HFFc6 (cell line): ENCODE measurements at regions not wholly inside any gene's neighbourhood (a gene's known extent, or its start where the extent isn't known, plus 50 kb on each side); places are given as distances from the start of the nearest gene placed in this dataset.

Experiments
- DNase-seq: peaks from one replicate; pipeline ENCODE4 v3.0.0-alpha.2; 2018
- H3K27ac Mint-ChIP-seq: 2 replicates; pipeline ENCODE4 v1.8.0; 2020; ENCODE audit warnings: mild to moderate bottlenecking, mixed read lengths
- H3K27me3 Mint-ChIP-seq: 2 replicates; pipeline ENCODE4 v1.8.0; 2021; ENCODE audit warnings: mild to moderate bottlenecking, moderate library complexity, mixed read lengths; ENCODE audit not compliant: insufficient read depth
- H3K36me3 Mint-ChIP-seq: 2 replicates; pipeline ENCODE4 v1.8.0; 2021; ENCODE audit warnings: low read depth, mixed read lengths
- H3K4me1 Mint-ChIP-seq: 2 replicates; pipeline ENCODE4 v1.8.0; 2020; ENCODE audit warnings: low read depth, mixed read lengths
- H3K4me3 Mint-ChIP-seq: 2 replicates; pipeline ENCODE4 v1.8.0; 2020; ENCODE audit warnings: mild to moderate bottlenecking, moderate library complexity, mixed read lengths
- H3K9me3 Mint-ChIP-seq: 2 replicates; pipeline ENCODE4 v1.8.0; 2020; ENCODE audit warnings: mild to moderate bottlenecking, mixed read lengths
- TF ChIP-seq, protein P1 (sequence below): fragments of 200-600 bp; sonication (generic); IDR thresholded peaks from 2 replicates; pipeline ENCODE4 v1.5.0; 2021; ENCODE audit warnings: antibody characterized with exemption, mild to moderate bottlenecking

DNA sequence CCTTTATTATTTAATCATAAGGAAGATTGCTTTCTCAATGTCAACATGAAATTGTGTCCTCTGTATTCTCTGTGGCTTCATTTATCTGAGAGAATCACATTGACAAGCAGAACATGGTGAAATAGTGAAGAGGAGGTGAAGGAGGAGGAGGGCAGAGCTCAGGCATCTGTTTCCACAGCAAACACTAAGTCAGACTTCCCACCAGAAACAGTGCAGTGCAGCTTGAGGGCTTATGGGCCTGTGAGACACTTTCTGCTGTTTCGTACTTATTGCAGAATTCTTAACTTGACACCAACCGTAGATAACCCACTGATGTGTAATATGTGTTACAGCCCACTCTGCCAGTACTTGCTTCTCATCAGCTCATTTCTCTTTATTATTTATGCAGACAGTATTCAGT lies 386.3 kb downstream of the DIRAS2 start:
- TF ChIP-seq, protein P1, sequence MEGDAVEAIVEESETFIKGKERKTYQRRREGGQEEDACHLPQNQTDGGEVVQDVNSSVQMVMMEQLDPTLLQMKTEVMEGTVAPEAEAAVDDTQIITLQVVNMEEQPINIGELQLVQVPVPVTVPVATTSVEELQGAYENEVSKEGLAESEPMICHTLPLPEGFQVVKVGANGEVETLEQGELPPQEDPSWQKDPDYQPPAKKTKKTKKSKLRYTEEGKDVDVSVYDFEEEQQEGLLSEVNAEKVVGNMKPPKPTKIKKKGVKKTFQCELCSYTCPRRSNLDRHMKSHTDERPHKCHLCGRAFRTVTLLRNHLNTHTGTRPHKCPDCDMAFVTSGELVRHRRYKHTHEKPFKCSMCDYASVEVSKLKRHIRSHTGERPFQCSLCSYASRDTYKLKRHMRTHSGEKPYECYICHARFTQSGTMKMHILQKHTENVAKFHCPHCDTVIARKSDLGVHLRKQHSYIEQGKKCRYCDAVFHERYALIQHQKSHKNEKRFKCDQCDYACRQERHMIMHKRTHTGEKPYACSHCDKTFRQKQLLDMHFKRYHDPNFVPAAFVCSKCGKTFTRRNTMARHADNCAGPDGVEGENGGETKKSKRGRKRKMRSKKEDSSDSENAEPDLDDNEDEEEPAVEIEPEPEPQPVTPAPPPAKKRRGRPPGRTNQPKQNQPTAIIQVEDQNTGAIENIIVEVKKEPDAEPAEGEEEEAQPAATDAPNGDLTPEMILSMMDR: no peak
- Mint-ChIP-seq H3K36me3 (no peaks in the 10 kb centered on the region), H3K27ac (no peak overlapping the region), H3K4me1 (no peaks in the 10 kb centered on the region), H3K4me3 (no peak overlapping the region), H3K27me3 (no peaks in the 10 kb centered on the region), H3K9me3 (peaks cover 44% of the 10 kb centered on the region)
- no peak for DNase-seq

DNA sequence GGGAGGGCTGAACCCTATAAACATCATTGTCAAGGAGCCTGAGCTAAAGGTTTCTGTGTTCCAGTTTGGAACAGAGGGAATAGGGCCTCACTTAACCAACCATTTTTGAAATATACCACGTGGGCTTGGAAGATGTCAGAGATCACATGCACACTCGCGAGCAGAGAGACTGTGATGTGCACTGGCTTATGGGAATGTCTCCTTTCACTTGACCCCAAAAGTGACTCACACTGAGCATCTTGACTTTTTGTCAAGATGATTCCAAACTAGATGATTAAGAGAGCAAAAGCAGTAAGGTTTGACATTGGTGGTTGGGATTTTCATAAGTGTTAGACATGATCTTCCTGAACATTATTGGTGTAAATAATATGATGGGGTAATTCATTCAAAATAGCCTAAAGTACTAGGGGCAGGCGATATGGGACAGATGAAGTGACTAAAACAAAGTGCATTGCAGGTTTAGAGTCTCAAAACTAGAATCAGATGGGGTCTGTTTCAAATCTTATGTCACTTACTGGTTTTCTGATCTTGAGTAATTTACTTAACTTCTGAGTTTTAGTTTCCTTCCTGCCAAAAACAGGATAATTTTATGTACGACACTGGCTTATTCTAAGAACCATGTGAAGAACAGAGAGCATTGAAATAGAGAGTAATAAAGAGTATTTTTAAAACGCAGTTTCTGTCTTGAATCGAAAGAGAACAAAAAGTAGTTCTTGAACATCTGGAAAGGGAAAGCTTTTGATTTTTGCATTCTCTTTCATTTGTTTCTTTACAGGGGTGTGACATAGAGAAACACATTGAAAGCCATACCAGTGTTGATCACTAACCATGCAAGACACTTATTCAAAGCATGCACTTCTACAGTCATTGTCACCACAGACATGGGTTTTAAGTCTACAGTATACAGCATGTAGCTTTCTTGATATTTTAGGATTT lies 383.0 kb downstream of the DIRAS2 start:
- TF ChIP-seq, protein P1: no peak
- Mint-ChIP-seq H3K27ac (no peak overlapping the region), H3K4me1 (no peaks in the 10 kb centered on the region), H3K27me3 (peaks cover 1% of the 10 kb centered on the region; the same call in 1 of the 2 replicates), H3K36me3 (no peaks in the 10 kb centered on the region), H3K9me3 (peaks cover 34% of the 10 kb centered on the region), H3K4me3 (no peak overlapping the region)
- no peak for DNase-seq

DNA sequence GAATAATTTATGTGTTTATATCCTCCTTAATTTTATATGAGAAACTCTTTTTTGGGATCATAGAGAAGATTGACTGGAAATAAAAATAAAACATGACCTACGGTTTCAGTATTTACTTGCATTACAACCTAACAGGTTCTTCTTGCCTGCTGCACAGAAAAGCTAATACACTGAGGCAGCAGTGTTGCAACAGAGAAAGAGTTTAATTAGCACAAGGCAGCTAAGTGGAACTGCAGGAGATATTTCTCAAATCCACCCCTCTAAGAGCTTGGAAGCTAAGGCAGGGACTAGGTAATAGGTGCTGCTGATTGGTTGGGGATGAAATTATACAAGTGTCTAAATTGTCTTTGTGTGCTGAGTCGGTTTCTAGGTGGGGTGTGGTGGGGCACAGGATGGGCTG lies 380.9 kb downstream of the DIRAS2 start:
- TF ChIP-seq, protein P1: no peak
- no peak overlapping the region for H3K27ac Mint-ChIP-seq
- no peaks in the 10 kb centered on the region for H3K4me1 Mint-ChIP-seq
- H3K36me3 Mint-ChIP-seq: no peaks in the 10 kb centered on the region
- H3K27me3 Mint-ChIP-seq: peaks cover 1% of the 10 kb centered on the region; the same call in 1 of the 2 replicates
- peaks cover 26% of the 10 kb centered on the region for H3K9me3 Mint-ChIP-seq
- H3K4me3 Mint-ChIP-seq: no peak overlapping the region
- no peak for DNase-seq

DNA sequence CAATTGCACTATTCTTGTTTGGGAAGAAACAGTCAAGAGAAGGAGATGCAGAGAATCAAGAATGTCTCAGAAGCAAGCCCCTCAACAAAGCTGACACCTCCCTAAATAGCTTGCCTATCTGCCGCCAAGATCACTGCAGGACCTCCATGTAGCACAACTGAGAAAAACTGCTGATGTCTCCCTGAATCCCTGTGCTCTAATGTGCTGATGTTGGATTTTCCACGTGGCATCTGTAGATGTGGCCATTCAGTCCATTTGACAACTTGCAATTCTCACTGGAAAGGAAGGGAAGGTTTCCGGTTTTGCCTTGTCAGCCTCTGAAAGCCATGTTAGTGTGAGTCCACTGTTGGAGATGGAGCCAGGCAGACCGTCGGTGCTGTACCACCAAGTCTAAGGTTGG lies 374.0 kb downstream of the DIRAS2 start:
- Mint-ChIP-seq H3K9me3 (peaks cover 10% of the 10 kb centered on the region), H3K27me3 (no peaks in the 10 kb centered on the region; the same call in none of the 2 replicates), H3K4me3 (no peak overlapping the region), H3K27ac (no peak overlapping the region), H3K36me3 (no peaks in the 10 kb centered on the region), H3K4me1 (no peaks in the 10 kb centered on the region)
- DNase-seq: no peak
- TF ChIP-seq, protein P1: no peak

DNA sequence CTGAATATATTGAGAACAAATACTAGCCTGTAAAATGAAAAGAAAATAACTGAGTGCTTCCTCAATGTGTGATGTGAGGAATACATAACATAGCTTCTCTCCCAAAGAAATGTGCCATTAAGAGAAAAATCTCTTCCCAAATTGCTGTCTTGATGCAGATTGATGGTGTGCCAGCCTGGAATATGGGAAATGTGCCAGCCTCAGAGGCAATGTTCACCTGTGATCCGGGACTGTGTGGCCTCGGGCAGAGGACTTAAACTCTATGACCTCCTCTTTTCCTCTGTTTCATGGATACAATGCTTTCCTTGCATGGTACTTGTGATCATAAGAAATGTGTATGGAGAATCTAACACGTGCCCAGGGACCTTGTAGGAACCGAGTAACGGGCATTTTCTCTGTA lies 370.9 kb downstream of the DIRAS2 start:
- TF ChIP-seq, protein P1: no peak
- Mint-ChIP-seq H3K4me1 (no peaks in the 10 kb centered on the region), H3K27me3 (no peaks in the 10 kb centered on the region; the same call in none of the 2 replicates), H3K9me3 (peaks cover 18% of the 10 kb centered on the region), H3K36me3 (no peaks in the 10 kb centered on the region), H3K27ac (no peak overlapping the region), H3K4me3 (no peak overlapping the region)
- DNase-seq: no peak
